Activated naive CD8-positive, alpha-beta T cell treated with anti-CD3 and anti-CD28 coated beads for 36 hours (primary cell): ENCODE measurements at regions not wholly inside any gene's neighbourhood (a gene's known extent, or its start where the extent isn't known, plus 50 kb on each side); places are given as distances from the start of the nearest gene placed in this dataset.

ENCODE experiments used
- DNase-seq: peaks from one replicate; pipeline ENCODE4 v3.0.0; 2021
- H3K27ac Mint-ChIP-seq: one replicate; pipeline ENCODE4 v1.8.0; 2022; ENCODE audit warnings: mild to moderate bottlenecking, moderate library complexity, mixed read lengths
- H3K27me3 Mint-ChIP-seq: one replicate; pipeline ENCODE4 v1.8.0; 2022; ENCODE audit warnings: mild to moderate bottlenecking, mixed read lengths
- H3K36me3 Mint-ChIP-seq: one replicate; pipeline ENCODE4 v1.8.0; 2021; ENCODE audit warnings: mild to moderate bottlenecking, mixed read lengths
- H3K4me1 Mint-ChIP-seq: one replicate; pipeline ENCODE4 v1.8.0; 2021; ENCODE audit warnings: mixed read lengths
- H3K4me3 Mint-ChIP-seq: one replicate; pipeline ENCODE4 v1.8.0; 2022; ENCODE audit warnings: mild to moderate bottlenecking, moderate library complexity, mixed read lengths
- H3K9me3 Mint-ChIP-seq: one replicate; pipeline ENCODE4 v1.8.0; 2022; ENCODE audit warnings: mixed read lengths

GRCh38 chr7:35416568-35416967, 162.7 kb upstream of the TBX20 start:
- Mint-ChIP-seq H3K36me3 (no peaks in the 10 kb centered on the region), H3K27me3 (peaks cover 4% of the 10 kb centered on the region), H3K4me1 (peaks cover 5% of the 10 kb centered on the region), H3K9me3 (no peaks in the 10 kb centered on the region), H3K27ac (no peak overlapping the region), H3K4me3 (no peak overlapping the region)
- no peak for DNase-seq

- no peak for DNase-seq
- H3K27ac Mint-ChIP-seq, result no peak overlapping the region
- peaks cover 2% of the 10 kb centered on the region for H3K4me1 Mint-ChIP-seq
- no peak overlapping the region for H3K4me3 Mint-ChIP-seq
- H3K9me3 Mint-ChIP-seq, result no peaks in the 10 kb centered on the region
- H3K36me3 Mint-ChIP-seq, result no peaks in the 10 kb centered on the region
- H3K27me3 Mint-ChIP-seq, result peaks cover 5% of the 10 kb centered on the region
These were observed 161.5 kb upstream of the TBX20 start for GRCh38 chr7:35415411-35415822.

DNA sequence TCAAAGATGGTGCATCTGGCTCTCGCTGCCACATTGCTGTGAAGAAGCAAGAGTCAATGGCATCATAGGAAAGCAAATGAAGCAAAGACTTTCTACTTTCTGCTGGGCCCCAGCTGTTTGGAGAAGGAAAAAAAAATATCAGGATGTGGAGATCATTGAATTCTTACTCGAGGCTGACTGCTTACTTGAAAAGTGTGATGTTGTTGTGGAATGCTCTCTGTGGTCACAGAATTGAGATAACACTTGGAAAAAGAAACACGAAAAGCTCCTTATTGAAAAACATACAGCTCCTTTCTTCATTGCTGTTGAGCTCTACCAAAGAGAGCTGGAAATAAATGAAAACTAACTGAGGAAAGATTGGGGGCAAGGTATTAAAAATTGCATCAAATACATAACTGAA, 157.4 kb upstream of the TBX20 start:
- no peak for DNase-seq
- Mint-ChIP-seq H3K4me3 (no peak overlapping the region), H3K27me3 (peaks cover 12% of the 10 kb centered on the region), H3K36me3 (no peaks in the 10 kb centered on the region), H3K9me3 (no peaks in the 10 kb centered on the region), H3K27ac (no peak overlapping the region), H3K4me1 (no peaks in the 10 kb centered on the region)

DNA sequence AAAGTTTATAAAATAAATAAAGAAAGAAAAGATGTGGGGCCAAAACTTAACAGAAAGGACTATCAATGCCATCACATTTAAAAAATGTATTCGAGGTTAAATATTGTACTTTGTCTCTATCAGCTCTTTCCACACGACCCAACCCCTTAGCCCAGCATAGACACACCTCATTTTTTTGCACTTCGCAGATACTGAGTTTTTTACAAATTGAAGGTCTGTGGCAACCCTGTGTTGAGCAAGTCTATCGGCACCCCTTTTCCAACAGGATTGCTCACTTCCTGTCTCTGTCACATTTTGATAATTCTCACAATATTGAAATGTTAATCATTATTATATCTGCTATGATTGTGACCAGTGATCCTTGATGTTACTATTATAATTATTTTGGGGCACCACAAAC, 151.6 kb upstream of the TBX20 start:
- Mint-ChIP-seq H3K4me3 (no peak overlapping the region), H3K9me3 (no peaks in the 10 kb centered on the region), H3K36me3 (no peaks in the 10 kb centered on the region), H3K27me3 (peaks cover 7% of the 10 kb centered on the region), H3K27ac (no peak overlapping the region), H3K4me1 (no peaks in the 10 kb centered on the region)
- no peak for DNase-seq

- no peak for DNase-seq
- no peaks in the 10 kb centered on the region for H3K4me1 Mint-ChIP-seq
- no peaks in the 10 kb centered on the region for H3K36me3 Mint-ChIP-seq
- H3K27ac Mint-ChIP-seq, result no peak overlapping the region
- H3K27me3 Mint-ChIP-seq, result peaks cover 12% of the 10 kb centered on the region
- no peaks in the 10 kb centered on the region for H3K9me3 Mint-ChIP-seq
- no peak overlapping the region for H3K4me3 Mint-ChIP-seq
These were observed 147.4 kb upstream of the TBX20 start for GRCh38 chr7:35401217-35401879.

- Mint-ChIP-seq H3K27ac (no peak overlapping the region), H3K27me3 (peaks cover 12% of the 10 kb centered on the region), H3K36me3 (no peaks in the 10 kb centered on the region), H3K4me3 (no peak overlapping the region), H3K9me3 (no peaks in the 10 kb centered on the region), H3K4me1 (no peaks in the 10 kb centered on the region)
- no peak for DNase-seq
These were observed 145.9 kb upstream of the TBX20 start for GRCh38 chr7:35399840-35400239.

DNA sequence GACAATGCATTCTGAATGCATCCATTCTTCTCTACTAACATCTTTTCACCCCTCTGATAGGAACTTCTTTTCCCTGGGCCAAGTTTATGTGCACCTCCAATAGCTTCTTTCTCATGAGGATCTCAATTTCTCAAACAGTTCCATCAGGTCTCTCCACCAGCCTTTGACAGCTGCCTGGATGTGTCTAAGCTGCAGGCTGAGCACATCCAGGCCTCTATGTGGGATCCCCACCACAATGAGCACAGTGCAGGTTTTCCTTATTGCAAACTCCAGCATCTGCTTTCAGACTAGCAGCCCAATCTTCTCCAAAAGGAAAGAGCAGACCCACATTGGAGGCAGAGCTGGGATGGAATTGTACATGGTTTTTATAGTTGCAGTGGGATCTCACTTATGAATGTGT, 145.3 kb upstream of the TBX20 start:
- no peak overlapping the region for H3K4me3 Mint-ChIP-seq
- H3K9me3 Mint-ChIP-seq, result no peaks in the 10 kb centered on the region
- H3K27ac Mint-ChIP-seq, result no peak overlapping the region
- H3K27me3 Mint-ChIP-seq, result peaks cover 12% of the 10 kb centered on the region
- no peak for DNase-seq
- no peaks in the 10 kb centered on the region for H3K36me3 Mint-ChIP-seq
- no peaks in the 10 kb centered on the region for H3K4me1 Mint-ChIP-seq

DNA sequence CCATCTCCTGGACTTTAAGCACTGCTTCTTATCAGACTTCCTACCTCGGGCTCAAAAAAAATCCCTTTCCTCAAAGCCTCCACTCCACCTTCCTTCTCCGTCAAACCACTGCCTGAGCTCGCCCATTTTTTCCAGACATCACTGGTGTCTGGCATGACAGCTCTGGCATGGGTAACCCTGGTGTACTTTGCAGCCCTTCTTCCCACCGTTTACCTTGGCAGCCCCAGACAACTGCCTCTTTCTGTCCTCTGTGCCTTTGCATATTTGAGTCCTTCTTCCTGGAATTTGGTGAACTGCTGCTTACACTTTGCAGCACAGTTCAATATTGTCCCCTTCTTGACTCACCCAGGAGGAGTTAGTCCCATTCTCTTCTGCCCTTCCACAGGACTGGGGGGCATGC, 144.6 kb upstream of the TBX20 start:
- Mint-ChIP-seq H3K36me3 (no peaks in the 10 kb centered on the region), H3K4me3 (no peak overlapping the region), H3K4me1 (no peaks in the 10 kb centered on the region), H3K27me3 (peaks cover 12% of the 10 kb centered on the region), H3K27ac (no peak overlapping the region), H3K9me3 (no peaks in the 10 kb centered on the region)
- no peak for DNase-seq

GRCh38 chr7:35390146-35390545, 136.2 kb upstream of the TBX20 start:
- H3K4me3 Mint-ChIP-seq, result no peak overlapping the region
- no peaks in the 10 kb centered on the region for H3K9me3 Mint-ChIP-seq
- H3K36me3 Mint-ChIP-seq, result no peaks in the 10 kb centered on the region
- no peak for DNase-seq
- no peak overlapping the region for H3K27ac Mint-ChIP-seq
- peaks cover 4% of the 10 kb centered on the region for H3K27me3 Mint-ChIP-seq
- H3K4me1 Mint-ChIP-seq, result no peaks in the 10 kb centered on the region

DNA sequence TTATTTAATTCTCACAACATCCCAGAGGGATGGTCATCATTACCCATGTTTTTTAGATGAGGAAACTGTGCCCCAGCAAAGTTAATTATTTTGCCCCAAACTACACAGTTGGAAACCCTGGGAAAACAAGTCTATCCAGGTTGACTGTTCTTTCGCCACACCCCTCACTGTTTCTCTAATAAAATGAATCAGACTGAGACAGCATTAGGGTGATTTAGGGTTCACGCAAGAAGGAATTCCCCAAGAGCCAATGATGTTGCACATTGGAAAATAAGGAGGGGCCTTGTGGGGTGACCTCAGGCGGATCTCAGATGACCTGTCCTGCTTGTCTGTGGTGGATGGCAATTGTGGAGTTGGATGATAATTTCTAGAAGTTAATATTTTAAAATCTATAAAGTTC, 135.7 kb upstream of the TBX20 start:
- Mint-ChIP-seq H3K27me3 (peaks cover 4% of the 10 kb centered on the region), H3K27ac (no peak overlapping the region), H3K4me1 (no peaks in the 10 kb centered on the region), H3K4me3 (no peak overlapping the region), H3K36me3 (no peaks in the 10 kb centered on the region), H3K9me3 (no peaks in the 10 kb centered on the region)
- DNase-seq, result no peak

DNA sequence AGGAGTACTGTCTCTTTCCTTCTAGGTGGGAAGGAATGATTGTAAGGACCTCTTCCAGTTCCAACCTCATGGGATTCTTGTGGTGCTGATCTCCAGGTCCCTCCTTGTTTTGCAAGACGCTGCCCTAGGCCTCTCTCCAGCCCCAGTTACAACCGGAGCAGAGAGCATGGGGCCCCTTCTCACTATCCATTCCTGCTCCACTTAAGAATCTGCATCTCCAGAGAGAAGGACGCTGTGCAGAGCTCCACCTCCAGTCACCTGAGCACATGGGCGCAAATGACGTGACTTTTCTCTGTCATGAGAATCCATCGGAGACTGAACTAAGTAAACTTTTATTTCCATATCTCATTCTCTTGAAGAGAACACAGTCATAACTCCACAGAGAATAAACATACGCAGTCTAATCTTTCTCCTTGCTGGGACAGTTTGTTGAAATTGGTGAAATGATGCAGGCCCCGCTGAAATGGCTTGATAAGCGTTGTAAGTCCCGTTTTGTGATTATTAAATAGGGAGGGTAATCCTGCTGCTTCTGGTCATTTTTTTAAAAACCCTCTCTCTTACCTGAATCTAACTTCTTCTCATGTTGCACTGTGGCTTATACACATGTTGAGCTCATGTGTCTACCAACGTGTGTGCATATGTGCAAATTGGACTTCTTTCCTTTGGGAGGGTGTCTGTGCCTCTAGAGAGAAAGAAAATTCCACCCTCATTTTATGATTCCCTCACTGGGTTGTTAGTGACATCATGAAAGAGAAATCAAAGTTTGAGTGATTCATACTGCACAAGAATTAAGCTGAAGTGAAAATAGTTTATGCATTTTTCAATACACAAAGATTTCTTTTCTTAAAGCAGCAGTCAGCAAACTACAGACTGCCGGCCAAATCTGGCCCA, 133.2 kb upstream of the TBX20 start:
- peaks cover 4% of the 10 kb centered on the region for H3K27me3 Mint-ChIP-seq
- no peak overlapping the region for H3K4me3 Mint-ChIP-seq
- DNase-seq, result no peak
- H3K9me3 Mint-ChIP-seq, result no peaks in the 10 kb centered on the region
- no peak overlapping the region for H3K27ac Mint-ChIP-seq
- no peaks in the 10 kb centered on the region for H3K36me3 Mint-ChIP-seq
- H3K4me1 Mint-ChIP-seq, result no peaks in the 10 kb centered on the region

- Mint-ChIP-seq H3K27ac (no peak overlapping the region), H3K4me3 (no peak overlapping the region), H3K36me3 (no peaks in the 10 kb centered on the region), H3K4me1 (no peaks in the 10 kb centered on the region), H3K27me3 (peaks cover 4% of the 10 kb centered on the region), H3K9me3 (no peaks in the 10 kb centered on the region)
- DNase-seq, result no peak
These were observed 132.3 kb upstream of the TBX20 start for GRCh38 chr7:35386082-35386815.

- no peaks in the 10 kb centered on the region for H3K9me3 Mint-ChIP-seq
- H3K27ac Mint-ChIP-seq, result no peak overlapping the region
- H3K4me3 Mint-ChIP-seq, result no peak overlapping the region
- DNase-seq, result no peak
- no peaks in the 10 kb centered on the region for H3K4me1 Mint-ChIP-seq
- peaks cover 6% of the 10 kb centered on the region for H3K27me3 Mint-ChIP-seq
- no peaks in the 10 kb centered on the region for H3K36me3 Mint-ChIP-seq
These were observed 131.1 kb upstream of the TBX20 start for GRCh38 chr7:35384761-35385700.

DNA sequence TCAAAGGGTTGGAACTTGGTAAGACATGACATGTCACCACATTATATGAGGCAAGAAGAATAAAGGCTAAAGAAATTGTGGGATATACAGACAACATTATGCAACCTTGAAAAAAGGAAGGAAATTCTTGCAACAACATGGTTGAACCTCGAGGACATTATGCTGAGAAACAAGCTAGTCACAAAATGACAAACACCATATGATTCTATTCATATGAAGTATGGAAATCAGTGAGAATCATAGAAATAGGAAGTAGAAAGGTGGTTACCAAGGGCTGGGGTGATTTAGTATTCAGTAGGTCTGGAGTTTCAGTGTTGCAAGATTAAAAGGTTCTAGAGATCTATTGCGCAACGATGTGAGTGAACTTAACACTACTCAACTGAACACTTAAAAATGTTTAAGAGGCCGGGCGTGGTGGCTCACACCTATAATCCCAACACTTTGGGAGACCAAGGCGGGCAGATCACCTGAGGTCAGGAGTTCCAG, 126.9 kb upstream of the TBX20 start:
- H3K4me1 Mint-ChIP-seq, result no peaks in the 10 kb centered on the region
- no peak overlapping the region for H3K4me3 Mint-ChIP-seq
- no peak for DNase-seq
- no peaks in the 10 kb centered on the region for H3K36me3 Mint-ChIP-seq
- no peak overlapping the region for H3K27ac Mint-ChIP-seq
- H3K27me3 Mint-ChIP-seq, result peaks cover 5% of the 10 kb centered on the region
- no peaks in the 10 kb centered on the region for H3K9me3 Mint-ChIP-seq
